HEK293 (cell line): ENCODE measurements at regions not wholly inside any gene's neighbourhood (a gene's known extent, or its start where the extent isn't known, plus 50 kb on each side); places are given as distances from the start of the nearest gene placed in this dataset.

Experiments
- CTCF ChIA-PET: fragments of 350-600 bp; formaldehyde crosslinking; extraction: SDS; loops from one replicate; lab custom pipeline; 2021; ENCODE audit warnings: antibody characterized with exemption; lab: Yijun Ruan, JAX
- POLR2A ChIA-PET: fragments of 300-600 bp; formaldehyde crosslinking; extraction: SDS; loops from one replicate; lab custom pipeline; 2020; ENCODE audit warnings: antibody characterized with exemption, inconsistent platforms; lab: Yijun Ruan, JAX
- H3K27ac ChIP-seq: fragments of 200-500 bp; sonication (Bioruptor generic); 2 replicates; pipeline ENCODE4 v1.5.1; 2014; ENCODE audit warnings: low read depth, low read length, control low read depth, inconsistent platforms; ENCODE audit errors: extremely low read depth
- H3K36me3 ChIP-seq, 2 experiments: fragments of 200-500 bp in 1 of 2; sonication (Bioruptor generic) in 1 of 2; 1 replicate in 1 of 2; 2 replicates in 1 of 2; pipeline ENCODE4 v1.5.1; 2014 to 2017; ENCODE audit warnings: inconsistent platforms in 2 of 2, low read length in 2 of 2; ENCODE audit not compliant: control insufficient read depth in 2 of 2, insufficient read depth in 1 of 2
- H3K4me1 ChIP-seq: fragments of 200-500 bp; sonication (Bioruptor generic); 2 replicates; pipeline ENCODE4 v1.5.1; 2014; ENCODE audit warnings: mild to moderate bottlenecking, low read length, inconsistent platforms; ENCODE audit not compliant: control insufficient read depth, insufficient read depth
- H3K4me3 ChIP-seq: 2 replicates; pipeline ENCODE4 v1.5.1; 2011; ENCODE audit warnings: low read depth, mild to moderate bottlenecking, control low read depth, low read length, moderate library complexity
- H3K9me3 ChIP-seq: fragments of 200-500 bp; sonication (Bioruptor generic); 2 replicates; pipeline ENCODE4 v1.5.1; 2014; ENCODE audit warnings: low read depth, low read length, inconsistent platforms; ENCODE audit not compliant: control insufficient read depth, insufficient read depth
- HIC1 ChIP-seq: fragments of 450-650 bp; formaldehyde crosslinking; IDR thresholded peaks from 2 replicates; pipeline ENCODE4 v1.5.1; 2016; ENCODE audit warnings: missing biosample characterization, missing genetic modification characterization
- KLF16 ChIP-seq: fragments of 450-650 bp; formaldehyde crosslinking; IDR thresholded peaks from 2 replicates; pipeline ENCODE4 v1.5.1; 2017; ENCODE audit warnings: missing biosample characterization, missing genetic modification characterization
- MEIS1 ChIP-seq: sonication (generic); formaldehyde crosslinking; IDR thresholded peaks from 2 replicates; pipeline ENCODE4 v1.8.1; 2022; ENCODE audit warnings: missing genetic modification reagents, mild to moderate bottlenecking, borderline replicate concordance
- OVOL3 ChIP-seq: fragments of 450-650 bp; formaldehyde crosslinking; IDR thresholded peaks from 2 replicates; pipeline ENCODE4 v1.5.1; 2016; ENCODE audit warnings: missing biosample characterization, missing genetic modification characterization
- RBAK ChIP-seq: fragments of 450-650 bp; formaldehyde crosslinking; IDR thresholded peaks from 2 replicates; pipeline ENCODE4 v1.5.1; 2016; ENCODE audit warnings: missing biosample characterization, missing genetic modification characterization
- SCRT2 ChIP-seq: fragments of 450-650 bp; formaldehyde crosslinking; IDR thresholded peaks from 2 replicates; pipeline ENCODE4 v1.5.1; 2016; ENCODE audit warnings: missing biosample characterization, missing genetic modification characterization
- ZBTB17 ChIP-seq: fragments of 450-650 bp; formaldehyde crosslinking; IDR thresholded peaks from 2 replicates; pipeline ENCODE4 v1.5.1; 2016; ENCODE audit warnings: missing biosample characterization, missing genetic modification characterization
- ZBTB20 ChIP-seq: fragments of 450-650 bp; formaldehyde crosslinking; IDR thresholded peaks from 2 replicates; pipeline ENCODE4 v1.5.1; 2016; ENCODE audit warnings: missing biosample characterization, missing genetic modification characterization
- ZFHX2 ChIP-seq: fragments of 450-650 bp; formaldehyde crosslinking; conservative IDR thresholded peaks from 2 replicates; pipeline ENCODE4 v1.5.1; 2016; ENCODE audit warnings: missing biosample characterization, missing genetic modification characterization
- ZIC2 ChIP-seq: fragments of 450-650 bp; formaldehyde crosslinking; IDR thresholded peaks from 2 replicates; pipeline ENCODE4 v1.5.1; 2016; ENCODE audit warnings: missing biosample characterization, missing genetic modification characterization
- ZNF174 ChIP-seq: fragments of 450-650 bp; formaldehyde crosslinking; IDR thresholded peaks from 2 replicates; pipeline ENCODE4 v1.5.0; 2017; ENCODE audit warnings: missing biosample characterization, mild to moderate bottlenecking, missing genetic modification characterization
- ZNF239 ChIP-seq: fragments of 450-650 bp; formaldehyde crosslinking; IDR thresholded peaks from 2 replicates; pipeline ENCODE4 v1.5.1; 2016; ENCODE audit warnings: missing biosample characterization, missing genetic modification characterization
- ZNF354C ChIP-seq: fragments of 450-650 bp; formaldehyde crosslinking; IDR thresholded peaks from 2 replicates; pipeline ENCODE4 v1.5.1; 2016; ENCODE audit warnings: missing biosample characterization, missing genetic modification characterization, low read depth, borderline replicate concordance
- ZNF621 ChIP-seq: fragments of 450-650 bp; formaldehyde crosslinking; IDR thresholded peaks from 2 replicates; pipeline ENCODE4 v1.5.1; 2017; ENCODE audit warnings: missing biosample characterization, missing genetic modification characterization
- ZNF654 ChIP-seq: fragments of 450-650 bp; formaldehyde crosslinking; IDR thresholded peaks from 2 replicates; pipeline ENCODE4 v1.5.1; 2016; ENCODE audit warnings: low read depth, missing biosample characterization, missing genetic modification characterization
- TF ChIP-seq, protein P1 (sequence below): fragments of 450-650 bp; formaldehyde crosslinking; IDR thresholded peaks from 2 replicates; pipeline ENCODE4 v1.5.1; 2016; ENCODE audit warnings: missing biosample characterization, missing genetic modification characterization
- TF ChIP-seq, protein P2 (sequence below): fragments of 450-650 bp; formaldehyde crosslinking; IDR thresholded peaks from 2 replicates; pipeline ENCODE4 v1.5.1; 2016; ENCODE audit warnings: missing biosample characterization, missing genetic modification characterization

DNA sequence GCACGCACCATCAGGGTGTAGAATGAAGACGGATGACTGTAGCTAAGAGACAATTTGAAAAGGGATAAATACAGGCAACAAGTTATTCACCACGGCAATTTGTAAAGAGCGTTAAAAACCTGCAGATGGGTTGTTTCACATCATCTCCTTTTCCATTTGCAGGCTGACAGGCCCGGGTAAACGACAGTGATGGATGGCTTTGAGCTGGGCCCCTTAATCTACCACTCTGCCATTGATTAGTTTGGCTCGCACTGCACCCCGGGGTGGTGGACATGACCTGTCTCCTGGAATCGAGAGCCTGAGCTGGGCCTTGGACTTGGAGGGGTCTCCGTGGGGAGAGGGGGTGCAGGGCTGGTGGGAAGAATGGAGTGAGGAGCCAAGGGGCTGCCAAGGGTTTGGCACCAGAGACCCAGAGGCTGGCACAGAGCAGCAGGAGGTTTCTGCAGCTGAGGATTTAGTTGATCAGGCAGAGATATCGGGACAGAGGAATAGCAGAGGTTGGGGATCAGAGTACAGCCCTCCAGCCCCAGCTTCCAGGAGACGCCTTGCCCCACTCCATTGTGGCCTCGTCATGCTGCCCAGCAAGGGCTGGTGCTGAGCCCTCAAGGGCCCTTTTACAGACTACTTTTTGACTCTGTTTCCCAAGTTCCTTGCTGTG is 110.6 kb upstream of the NECTIN1 start:
- Histone ChIP-seq H3K36me3 (no peaks in the 10 kb centered on the region), H3K27ac (no peak overlapping the region), H3K4me1 (no peaks in the 10 kb centered on the region), H3K9me3 (no peaks in the 10 kb centered on the region), H3K4me3 (no peak overlapping the region)
- POLR2A ChIA-PET: no interaction called here
- no peak for TF ChIP-seq ZNF174
- peak; percentile 87 for TF ChIP-seq ZBTB17 (tag by site-specific recombination)
- no peak for TF ChIP-seq HIC1
- TF ChIP-seq ZNF239 (tag by site-specific recombination): no peak
- no peak for TF ChIP-seq SCRT2 (tag by site-specific recombination)
- CTCF ChIA-PET: no interaction called here

- ChIA-PET POLR2A (no interaction called here), CTCF (interaction anchor here (0.6 kb wide), 2 partner anchors 254 to 294 kb away, joined by 3 to 4 read pairs; no protein-coding TSS in a partner anchor)
- Histone ChIP-seq H3K4me3 (no peak overlapping the region), H3K27ac (no peak overlapping the region), H3K4me1 (no peaks in the 10 kb centered on the region; the same call in 1 of the 2 replicates), H3K9me3 (no peaks in the 10 kb centered on the region), H3K36me3 (no peaks in the 10 kb centered on the region)
- no peak for TF ChIP-seq KLF16 (tag by site-specific recombination)
Measured at GRCh38 chr11:119835753-119836152, 106.8 kb upstream of the NECTIN1 start.

DNA sequence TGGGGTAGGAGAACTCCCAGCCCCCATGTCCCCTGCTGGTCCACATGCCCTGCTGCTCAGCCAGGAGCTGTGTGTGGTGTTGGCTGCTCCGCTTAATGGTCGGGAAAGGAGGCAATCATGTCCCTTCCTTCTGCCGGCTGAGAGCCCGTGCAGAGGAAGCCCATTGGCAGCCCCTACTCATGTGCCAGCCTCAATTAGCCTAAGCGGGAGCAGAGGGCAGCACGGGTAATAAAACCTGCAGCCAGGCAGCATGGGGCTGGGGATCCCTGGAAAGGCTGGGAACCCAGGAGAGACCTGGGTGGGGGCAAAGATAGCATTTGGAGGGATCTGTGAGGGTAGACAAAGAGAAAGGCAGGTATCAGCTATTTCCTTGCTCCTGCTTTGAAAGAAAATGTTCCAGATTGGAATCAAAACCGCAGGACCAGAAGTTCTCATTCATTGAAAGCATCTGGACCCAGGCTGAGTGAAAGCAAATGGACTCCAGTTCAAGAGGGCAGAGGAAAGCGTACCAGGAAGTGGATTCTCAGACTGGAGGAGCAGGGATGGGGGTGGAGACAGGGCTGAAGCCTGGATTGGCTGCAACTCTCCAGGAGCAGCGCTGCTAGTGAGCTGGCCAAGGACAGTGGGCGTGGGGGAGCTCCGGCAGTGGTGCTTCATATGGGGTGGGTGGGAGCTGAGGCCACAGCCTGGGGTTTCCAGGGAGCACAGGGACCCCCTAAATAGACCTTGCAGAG is 103.4 kb upstream of the NECTIN1 start:
- Histone ChIP-seq H3K9me3 (no peaks in the 10 kb centered on the region), H3K36me3 (no peaks in the 10 kb centered on the region), H3K4me3 (no peak overlapping the region), H3K4me1 (no peaks in the 10 kb centered on the region; the same call in 1 of the 2 replicates), H3K27ac (no peak overlapping the region)
- POLR2A ChIA-PET: no interaction called here
- 0 out of 2 replicates have a peak, but pooled peaks have one; percentile 20 for TF ChIP-seq ZFHX2 (tag by site-specific recombination)
- no peak for TF ChIP-seq RBAK (tag by site-specific recombination)
- peak; percentile 51 for TF ChIP-seq ZIC2 (tag by site-specific recombination)
- TF ChIP-seq, protein P1, sequence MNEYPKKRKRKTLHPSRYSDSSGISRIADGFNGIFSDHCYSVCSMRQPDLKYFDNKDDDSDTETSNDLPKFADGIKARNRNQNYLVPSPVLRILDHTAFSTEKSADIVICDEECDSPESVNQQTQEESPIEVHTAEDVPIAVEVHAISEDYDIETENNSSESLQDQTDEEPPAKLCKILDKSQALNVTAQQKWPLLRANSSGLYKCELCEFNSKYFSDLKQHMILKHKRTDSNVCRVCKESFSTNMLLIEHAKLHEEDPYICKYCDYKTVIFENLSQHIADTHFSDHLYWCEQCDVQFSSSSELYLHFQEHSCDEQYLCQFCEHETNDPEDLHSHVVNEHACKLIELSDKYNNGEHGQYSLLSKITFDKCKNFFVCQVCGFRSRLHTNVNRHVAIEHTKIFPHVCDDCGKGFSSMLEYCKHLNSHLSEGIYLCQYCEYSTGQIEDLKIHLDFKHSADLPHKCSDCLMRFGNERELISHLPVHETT (tag by site-specific recombination): no peak
- CTCF ChIA-PET: interaction anchor here (0.7 to 1.0 kb wide), 2 partner anchors 26 to 275 kb away, joined by 3 read pairs; no protein-coding TSS in a partner anchor

GRCh38 chr11:119831011-119831410 is 102.0 kb upstream of the NECTIN1 start:
- Histone ChIP-seq H3K36me3 (no peaks in the 10 kb centered on the region), H3K4me1 (no peaks in the 10 kb centered on the region; the same call in 1 of the 2 replicates), H3K4me3 (no peak overlapping the region), H3K9me3 (no peaks in the 10 kb centered on the region), H3K27ac (no peak overlapping the region)
- no peak for TF ChIP-seq ZNF654 (tag by site-specific recombination)
- no peak for TF ChIP-seq MEIS1 (CRISPR knock-in tag)
- no peak for TF ChIP-seq ZBTB20
- TF ChIP-seq ZNF354C (tag by site-specific recombination): no peak
- no peak for TF ChIP-seq ZNF621
- TF ChIP-seq, protein P2, sequence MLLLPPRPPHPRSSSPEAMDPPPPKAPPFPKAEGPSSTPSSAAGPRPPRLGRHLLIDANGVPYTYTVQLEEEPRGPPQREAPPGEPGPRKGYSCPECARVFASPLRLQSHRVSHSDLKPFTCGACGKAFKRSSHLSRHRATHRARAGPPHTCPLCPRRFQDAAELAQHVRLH: no peak
- TF ChIP-seq OVOL3 (tag by site-specific recombination): no peak
- TF ChIP-seq HIC1: no peak
- ChIA-PET POLR2A (no interaction called here), CTCF (no interaction called here)
